ENCODE measurements at regions not wholly inside any gene's neighbourhood (a gene's known extent, or its start where the extent isn't known, plus 50 kb on each side); places are given as distances from the start of the nearest gene placed in this dataset.

DNA sequence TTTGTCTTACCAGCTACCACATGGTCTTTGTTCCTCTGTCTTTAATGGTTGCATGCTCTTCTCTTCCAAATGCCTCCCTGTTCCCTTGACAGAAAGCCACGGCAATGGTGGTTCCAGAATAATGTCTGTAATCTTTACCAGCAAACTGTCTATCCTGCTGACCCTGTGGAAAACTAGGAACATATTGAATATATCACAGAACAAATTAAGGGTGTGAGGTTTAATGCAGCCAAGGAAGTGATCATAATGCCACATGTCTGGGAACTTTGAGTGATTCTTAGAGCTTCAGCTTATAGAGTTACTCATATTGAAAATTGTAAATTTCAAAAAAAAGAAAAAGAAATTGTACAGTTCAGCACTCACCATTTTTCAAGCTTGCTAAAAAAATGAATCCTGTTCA, 282.9 kb upstream of the RARB start:
- Histone ChIP-seq H3K27ac (no peak overlapping the region), H3K27me3 (no peaks in the 10 kb centered on the region), H3K9me3 (no peaks in the 10 kb centered on the region), H3K4me1 (no peaks in the 10 kb centered on the region), H3K4me3 (no peak overlapping the region), H3K36me3 (no peaks in the 10 kb centered on the region)
- WGBS, result 67% methylated on average over 1 of the region's 1 CpG
- no peak for DNase-seq (ENCODE audit: low spot score in 2 of 2)
- TF ChIP-seq, protein P1, sequence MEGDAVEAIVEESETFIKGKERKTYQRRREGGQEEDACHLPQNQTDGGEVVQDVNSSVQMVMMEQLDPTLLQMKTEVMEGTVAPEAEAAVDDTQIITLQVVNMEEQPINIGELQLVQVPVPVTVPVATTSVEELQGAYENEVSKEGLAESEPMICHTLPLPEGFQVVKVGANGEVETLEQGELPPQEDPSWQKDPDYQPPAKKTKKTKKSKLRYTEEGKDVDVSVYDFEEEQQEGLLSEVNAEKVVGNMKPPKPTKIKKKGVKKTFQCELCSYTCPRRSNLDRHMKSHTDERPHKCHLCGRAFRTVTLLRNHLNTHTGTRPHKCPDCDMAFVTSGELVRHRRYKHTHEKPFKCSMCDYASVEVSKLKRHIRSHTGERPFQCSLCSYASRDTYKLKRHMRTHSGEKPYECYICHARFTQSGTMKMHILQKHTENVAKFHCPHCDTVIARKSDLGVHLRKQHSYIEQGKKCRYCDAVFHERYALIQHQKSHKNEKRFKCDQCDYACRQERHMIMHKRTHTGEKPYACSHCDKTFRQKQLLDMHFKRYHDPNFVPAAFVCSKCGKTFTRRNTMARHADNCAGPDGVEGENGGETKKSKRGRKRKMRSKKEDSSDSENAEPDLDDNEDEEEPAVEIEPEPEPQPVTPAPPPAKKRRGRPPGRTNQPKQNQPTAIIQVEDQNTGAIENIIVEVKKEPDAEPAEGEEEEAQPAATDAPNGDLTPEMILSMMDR (IDR thresholded peaks at IDR 0.05), result no peak
- TF ChIP-seq POLR2AphosphoS5 (IDR thresholded peaks at IDR 0.05) (no peak), POLR2A (IDR thresholded peaks at IDR 0.05) (no peak), EP300 (IDR thresholded peaks at IDR 0.05) (no peak)

DNA sequence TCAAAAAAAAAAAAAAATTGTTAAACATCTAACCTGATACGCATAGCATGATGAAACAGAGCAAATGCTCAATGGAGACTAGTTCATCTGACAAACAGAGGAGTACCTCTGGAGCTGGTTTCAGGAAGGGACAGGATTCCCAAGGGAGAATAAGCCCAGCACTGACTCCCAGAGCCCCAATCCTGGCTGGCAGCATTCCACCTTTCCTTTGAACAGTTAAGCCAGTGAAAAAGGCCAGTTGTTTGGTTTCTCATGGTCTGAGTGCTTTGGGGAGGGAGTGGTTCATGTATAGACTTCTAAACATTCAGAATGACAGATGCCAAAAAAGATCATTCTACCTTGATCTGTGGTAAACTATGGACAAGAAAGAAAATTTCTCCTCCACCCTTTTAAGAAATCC, 277.9 kb upstream of the RARB start:
- H3K36me3 ChIP-seq, result no peaks in the 10 kb centered on the region
- H3K27me3 ChIP-seq, result no peaks in the 10 kb centered on the region
- H3K27ac ChIP-seq, result no peak overlapping the region
- peaks cover 5% of the 10 kb centered on the region for H3K4me1 ChIP-seq
- no peak for DNase-seq (ENCODE audit: low spot score in 2 of 2)
- TF ChIP-seq EP300 (IDR thresholded peaks at IDR 0.05) (no peak), POLR2AphosphoS5 (IDR thresholded peaks at IDR 0.05) (no peak), POLR2A (IDR thresholded peaks at IDR 0.05) (no peak)
- TF ChIP-seq, protein P1 (IDR thresholded peaks at IDR 0.05), result no peak
- 90% methylated on average over 1 of the region's 1 CpG for WGBS
- no peaks in the 10 kb centered on the region for H3K9me3 ChIP-seq
- H3K4me3 ChIP-seq, result no peak overlapping the region

DNA sequence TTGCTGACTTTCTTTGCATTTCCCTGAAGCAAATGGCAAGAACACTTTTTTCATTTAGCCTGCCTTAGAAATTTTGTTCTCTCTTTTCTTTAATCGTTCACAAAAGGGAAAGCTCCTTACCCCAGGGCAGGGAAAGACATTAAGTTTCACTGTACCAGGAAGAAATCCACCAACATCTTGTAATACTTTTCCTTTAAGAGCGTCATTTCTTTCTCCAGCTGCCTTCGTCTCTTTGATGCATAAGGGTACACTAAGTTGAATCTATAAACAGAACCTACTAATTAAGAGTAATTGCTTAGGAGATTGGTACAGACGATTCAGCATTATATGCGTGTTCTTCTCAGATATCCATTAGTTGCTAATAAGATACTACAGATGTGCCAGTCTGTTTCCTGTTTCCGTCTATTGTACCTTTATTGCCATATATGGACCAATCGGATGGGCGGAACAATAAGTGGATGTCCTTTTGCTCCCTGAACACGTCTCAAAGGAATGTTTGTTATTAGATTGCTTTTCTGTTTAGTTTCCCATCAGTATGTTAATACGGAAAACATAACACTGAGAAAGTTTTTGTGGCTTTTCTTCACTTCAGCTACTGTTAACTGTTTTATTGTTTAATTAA, 276.7 kb upstream of the RARB start:
- no peaks in the 10 kb centered on the region for H3K36me3 ChIP-seq
- 17% methylated on average over 10 of the region's 10 CpGs for WGBS
- H3K4me1 ChIP-seq, result peaks cover 5% of the 10 kb centered on the region
- no peak overlapping the region for H3K27ac ChIP-seq
- TF ChIP-seq POLR2AphosphoS5 (IDR thresholded peaks at IDR 0.05) (no peak), POLR2A (IDR thresholded peaks at IDR 0.05) (no peak), EP300 (IDR thresholded peaks at IDR 0.05) (no peak)
- TF ChIP-seq, protein P1 (IDR thresholded peaks at IDR 0.05), result no peak
- no peaks in the 10 kb centered on the region for H3K9me3 ChIP-seq
- H3K27me3 ChIP-seq, result no peaks in the 10 kb centered on the region
- peak overlapping the region; percentile 18 for H3K4me3 ChIP-seq
- no peak for DNase-seq (ENCODE audit: low spot score in 2 of 2)

DNA sequence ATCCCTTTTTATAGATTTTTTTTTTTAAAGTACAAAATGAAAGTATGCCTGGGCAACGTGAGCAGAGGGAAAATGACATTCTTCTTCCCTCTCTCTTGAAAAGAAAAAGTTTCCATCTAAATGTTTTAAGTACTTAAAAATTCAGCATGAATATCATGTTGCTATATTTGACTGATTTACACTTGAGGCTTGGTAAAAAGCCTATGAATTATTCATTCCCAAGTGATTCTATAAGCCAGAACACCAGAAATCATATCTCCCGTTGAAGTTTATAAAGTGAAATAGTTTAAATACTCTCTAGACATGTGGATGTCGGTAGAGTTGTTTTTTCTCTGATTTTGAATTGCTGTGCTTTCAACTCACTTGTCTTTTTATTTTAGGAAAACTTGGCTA, 276.2 kb upstream of the RARB start:
- DNase-seq (ENCODE audit: low spot score in 2 of 2), result no peak
- 24% methylated on average over 3 of the region's 3 CpGs for WGBS
- Histone ChIP-seq H3K27me3 (no peaks in the 10 kb centered on the region), H3K36me3 (no peaks in the 10 kb centered on the region), H3K9me3 (no peaks in the 10 kb centered on the region), H3K4me1 (peaks cover 5% of the 10 kb centered on the region), H3K4me3 (peak overlapping the region; percentile 18), H3K27ac (no peak overlapping the region)
- no peak for TF ChIP-seq EP300 (IDR thresholded peaks at IDR 0.05)
- TF ChIP-seq POLR2A (IDR thresholded peaks at IDR 0.05), result no peak
- TF ChIP-seq POLR2AphosphoS5 (IDR thresholded peaks at IDR 0.05), result no peak
- TF ChIP-seq, protein P1 (IDR thresholded peaks at IDR 0.05), result no peak

DNA sequence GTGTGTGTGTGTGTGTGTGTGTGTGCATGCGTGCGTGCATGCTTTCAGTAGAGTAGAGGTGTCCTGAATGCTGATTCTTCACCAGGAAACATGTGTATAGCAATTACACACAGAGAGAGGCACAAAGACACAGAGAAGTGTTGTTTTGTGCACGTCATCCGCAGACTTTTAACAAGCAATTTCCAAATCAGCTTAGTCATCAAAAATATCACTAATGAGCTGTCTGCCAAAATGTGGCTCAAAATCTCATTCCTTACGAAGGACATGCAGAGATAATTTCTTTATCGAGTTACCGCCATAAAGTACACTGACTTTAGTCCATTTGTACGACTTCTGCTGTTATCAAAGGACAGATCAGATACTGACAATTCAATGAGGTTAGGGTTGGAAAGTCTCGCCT, 274.9 kb upstream of the RARB start:
- H3K4me3 ChIP-seq, result no peak overlapping the region
- H3K27ac ChIP-seq, result no peak overlapping the region
- no peaks in the 10 kb centered on the region for H3K36me3 ChIP-seq
- TF ChIP-seq POLR2AphosphoS5 (IDR thresholded peaks at IDR 0.05), result no peak
- TF ChIP-seq POLR2A (IDR thresholded peaks at IDR 0.05), result no peak
- TF ChIP-seq, protein P1 (IDR thresholded peaks at IDR 0.05), result no peak
- no peak for TF ChIP-seq EP300 (IDR thresholded peaks at IDR 0.05)
- DNase-seq (ENCODE audit: low spot score in 2 of 2), result no peak
- H3K9me3 ChIP-seq, result no peaks in the 10 kb centered on the region
- H3K27me3 ChIP-seq, result no peaks in the 10 kb centered on the region
- H3K4me1 ChIP-seq, result peaks cover 5% of the 10 kb centered on the region
- 88% methylated on average over 9 of the region's 9 CpGs for WGBS

All from suprapubic skin (tissue), 4 donors.